ENCODE measurements at regions not wholly inside any gene's neighbourhood (a gene's known extent, or its start where the extent isn't known, plus 50 kb on each side); places are given as distances from the start of the nearest gene placed in this dataset.

GRCh38 chr12:124461851-124462623, 105.4 kb downstream of the NCOR2 start:
- Histone ChIP-seq H3K36me3 (ENCODE audit: low read length) (no peaks in the 10 kb centered on the region), H3K4me3 (ENCODE audit: insufficient read depth, low read length, poor library complexity, severe bottlenecking) (no peak overlapping the region)

GRCh38 chr12:124461241-124461673, 106.2 kb downstream of the NCOR2 start:
- no peak overlapping the region for H3K27ac ChIP-seq (ENCODE audit: low read depth, low read length)
- H3K9ac ChIP-seq (ENCODE audit: low read length) = no peak overlapping the region
- H3K36me3 ChIP-seq (ENCODE audit: low read length) = no peaks in the 10 kb centered on the region
- H3K4me2 ChIP-seq (ENCODE audit: low read depth, low read length, poor library complexity, severe bottlenecking) = no peak overlapping the region
- no peak for TF ChIP-seq EZH2phosphoT487 (conservative IDR thresholded peaks at IDR 0.05; ENCODE audit: low read length)
- no peak for TF ChIP-seq CTCF (IDR thresholded peaks at IDR 0.05; ENCODE audit: insufficient read depth, low read length, poor library complexity, severe bottlenecking)
- no peaks in the 10 kb centered on the region; the same call in 1 of the 2 replicates for H4K20me1 ChIP-seq (ENCODE audit: low read depth, low read length)
- H3K9me3 ChIP-seq (ENCODE audit: insufficient read depth, low read length) = no peaks in the 10 kb centered on the region
- H3K27me3 ChIP-seq (ENCODE audit: low read length) = no peaks in the 10 kb centered on the region
- no peak overlapping the region for H2AFZ ChIP-seq (ENCODE audit: low read depth, low read length, severe bottlenecking)
- no peaks in the 10 kb centered on the region for H3F3A ChIP-seq (ENCODE audit: insufficient read depth)
- H3K79me2 ChIP-seq (ENCODE audit: insufficient read depth, low read length) = no peaks in the 10 kb centered on the region
- no peak overlapping the region for H3K4me3 ChIP-seq (ENCODE audit: insufficient read depth, low read length, poor library complexity, severe bottlenecking)
- no peaks in the 10 kb centered on the region for H3K9me2 ChIP-seq (replicated peaks; ENCODE audit: insufficient read depth, low read length)

More at GRCh38 chr12:124461851-124462623, 105.4 kb downstream of the NCOR2 start:
- H3K4me2 ChIP-seq (ENCODE audit: low read depth, low read length, poor library complexity, severe bottlenecking) = no peak overlapping the region
- no peak overlapping the region for H3K27ac ChIP-seq (ENCODE audit: low read depth, low read length)
- H3K79me2 ChIP-seq (ENCODE audit: insufficient read depth, low read length) = no peaks in the 10 kb centered on the region
- H3K9me3 ChIP-seq (ENCODE audit: insufficient read depth, low read length) = no peaks in the 10 kb centered on the region
- H3K27me3 ChIP-seq (ENCODE audit: low read length) = no peaks in the 10 kb centered on the region
- H4K20me1 ChIP-seq (ENCODE audit: low read depth, low read length) = no peaks in the 10 kb centered on the region
- no peaks in the 10 kb centered on the region for H3F3A ChIP-seq (ENCODE audit: insufficient read depth)
- no peak overlapping the region for H3K9ac ChIP-seq (ENCODE audit: low read length)
- no peaks in the 10 kb centered on the region for H3K9me2 ChIP-seq (replicated peaks; ENCODE audit: insufficient read depth, low read length)
- H2AFZ ChIP-seq (ENCODE audit: low read depth, low read length, severe bottlenecking) = no peak overlapping the region
- TF ChIP-seq EZH2phosphoT487 (conservative IDR thresholded peaks at IDR 0.05; ENCODE audit: low read length) (no peak), CTCF (IDR thresholded peaks at IDR 0.05; ENCODE audit: insufficient read depth, low read length, poor library complexity, severe bottlenecking) (no peak)

- H3K4me2 ChIP-seq (ENCODE audit: low read depth, low read length, poor library complexity, severe bottlenecking) = no peak overlapping the region
- no peaks in the 10 kb centered on the region for H3K36me3 ChIP-seq (ENCODE audit: low read length)
- H3K9ac ChIP-seq (ENCODE audit: low read length) = no peak overlapping the region
- H3K27ac ChIP-seq (ENCODE audit: low read depth, low read length) = no peak overlapping the region
- no peaks in the 10 kb centered on the region for H3K79me2 ChIP-seq (ENCODE audit: insufficient read depth, low read length)
- H2AFZ ChIP-seq (ENCODE audit: low read depth, low read length, severe bottlenecking) = no peak overlapping the region
- TF ChIP-seq EZH2phosphoT487 (conservative IDR thresholded peaks at IDR 0.05; ENCODE audit: low read length) (no peak), CTCF (IDR thresholded peaks at IDR 0.05; ENCODE audit: insufficient read depth, low read length, poor library complexity, severe bottlenecking) (no peak)
- H4K20me1 ChIP-seq (ENCODE audit: low read depth, low read length) = no peaks in the 10 kb centered on the region; the same call in 1 of the 2 replicates
- no peaks in the 10 kb centered on the region for H3K9me2 ChIP-seq (replicated peaks; ENCODE audit: insufficient read depth, low read length)
- no peaks in the 10 kb centered on the region for H3K9me3 ChIP-seq (ENCODE audit: insufficient read depth, low read length)
- no peaks in the 10 kb centered on the region for H3K27me3 ChIP-seq (ENCODE audit: low read length)
- no peak overlapping the region for H3K4me3 ChIP-seq (ENCODE audit: insufficient read depth, low read length, poor library complexity, severe bottlenecking)
- H3F3A ChIP-seq (ENCODE audit: insufficient read depth) = no peaks in the 10 kb centered on the region
Measured at GRCh38 chr12:124460771-124461170, 106.6 kb downstream of the NCOR2 start.

Measured in SU-DHL-6 (cell line).